DOHH2 (cell line): ENCODE measurements at regions not wholly inside any gene's neighbourhood (a gene's known extent, or its start where the extent isn't known, plus 50 kb on each side); places are given as distances from the start of the nearest gene placed in this dataset.

ENCODE experiments used
- H3F3A ChIP-seq: fragments of 200-600 bp; sonication (generic), shearing (Covaris generic); 2 replicates; pipeline ENCODE4 v1.6.0; 2016; ENCODE audit warnings: antibody characterized with exemption, mild to moderate bottlenecking; ENCODE audit not compliant: control insufficient read depth, insufficient read depth
- H3K27ac ChIP-seq: fragments of 200-600 bp; sonication (generic); 2 replicates; pipeline ENCODE4 v1.5.1; 2014; ENCODE audit warnings: low read depth, mild to moderate bottlenecking, low read length, moderate library complexity
- H3K27me3 ChIP-seq: fragments of 200-600 bp; sonication (generic); 2 replicates; pipeline ENCODE4 v1.6.1; 2014; ENCODE audit warnings: mild to moderate bottlenecking, low read length, mixed read lengths; ENCODE audit not compliant: control insufficient read depth
- H3K36me3 ChIP-seq: fragments of 200-600 bp; sonication (generic); 2 replicates; pipeline ENCODE4 v1.6.1; 2014; ENCODE audit warnings: mild to moderate bottlenecking, low read length, moderate library complexity, mixed read lengths; ENCODE audit not compliant: control insufficient read depth
- H3K4me1 ChIP-seq: fragments of 200-600 bp; sonication (generic); 2 replicates; pipeline ENCODE4 v1.6.1; 2014; ENCODE audit warnings: mild to moderate bottlenecking, low read length, mixed read lengths; ENCODE audit not compliant: control insufficient read depth
- H3K4me2 ChIP-seq: fragments of 200-600 bp; sonication (generic); 2 replicates; pipeline ENCODE4 v1.6.0; 2014; ENCODE audit warnings: mild to moderate bottlenecking, low read length, moderate library complexity
- H3K4me3 ChIP-seq: fragments of 200-600 bp; sonication (generic); 2 replicates; pipeline ENCODE4 v1.5.1; 2014; ENCODE audit warnings: mild to moderate bottlenecking, low read length, mixed read lengths
- H3K79me2 ChIP-seq: fragments of 200-600 bp; sonication (generic); 2 replicates; pipeline ENCODE4 v1.6.1; 2014; ENCODE audit warnings: mild to moderate bottlenecking, low read length, mixed read lengths; ENCODE audit not compliant: control insufficient read depth
- H3K9me2 ChIP-seq: fragments of 200-600 bp; sonication (generic); replicated peaks from 2 replicates; pipeline ENCODE4 v1.6.1; 2014; ENCODE audit warnings: mild to moderate bottlenecking, low read length, mixed read lengths; ENCODE audit not compliant: control insufficient read depth
- H3K9me3 ChIP-seq: fragments of 200-600 bp; sonication (generic); 2 replicates; pipeline ENCODE4 v1.6.1; 2014; ENCODE audit warnings: antibody characterized with exemption, low read length, mixed read lengths; ENCODE audit not compliant: control insufficient read depth, insufficient read depth
- H4K20me1 ChIP-seq: fragments of 200-600 bp; sonication (generic); 2 replicates; pipeline ENCODE4 v1.6.0; 2014; ENCODE audit warnings: low read depth, mild to moderate bottlenecking, antibody characterized with exemption, low read length, moderate library complexity; ENCODE audit not compliant: control insufficient read depth, insufficient read depth
- CTCF ChIP-seq: fragments of 200-600 bp; sonication (generic); IDR thresholded peaks from one replicate; pipeline ENCODE4 v1.5.1; 2014; ENCODE audit warnings: antibody characterized with exemption, mild to moderate bottlenecking, low read depth, low read length; ENCODE audit not compliant: poor library complexity, severe bottlenecking
- EZH2phosphoT487 ChIP-seq: fragments of 200-600 bp; sonication (generic); IDR thresholded peaks from 2 replicates; pipeline ENCODE4 v1.6.1; 2017; ENCODE audit warnings: borderline replicate concordance, mild to moderate bottlenecking, antibody characterized with exemption, low read length, moderate library complexity, mixed read lengths

GRCh38 chr18:43757273-43757672 lies 480.0 kb upstream of the SYT4 start:
- H3K79me2 ChIP-seq = no peaks in the 10 kb centered on the region
- no peaks in the 10 kb centered on the region for H3K36me3 ChIP-seq
- no peak for TF ChIP-seq CTCF
- no peak for TF ChIP-seq EZH2phosphoT487
- H3K4me2 ChIP-seq = no peak overlapping the region
- H3K9me3 ChIP-seq = no peaks in the 10 kb centered on the region
- H4K20me1 ChIP-seq = no peaks in the 10 kb centered on the region
- no peaks in the 10 kb centered on the region for H3K9me2 ChIP-seq
- H3K27me3 ChIP-seq = no peaks in the 10 kb centered on the region
- H3K4me3 ChIP-seq = no peak overlapping the region
- no peak overlapping the region for H3K27ac ChIP-seq
- H3F3A ChIP-seq = no peaks in the 10 kb centered on the region
- H3K4me1 ChIP-seq = no peaks in the 10 kb centered on the region

- Histone ChIP-seq H4K20me1 (no peaks in the 10 kb centered on the region), H3K36me3 (no peaks in the 10 kb centered on the region), H3K4me3 (no peak overlapping the region), H3K4me1 (no peaks in the 10 kb centered on the region), H3F3A (no peaks in the 10 kb centered on the region), H3K9me3 (no peaks in the 10 kb centered on the region), H3K4me2 (no peak overlapping the region), H3K27ac (no peak overlapping the region), H3K9me2 (no peaks in the 10 kb centered on the region), H3K27me3 (no peaks in the 10 kb centered on the region), H3K79me2 (no peaks in the 10 kb centered on the region)
- TF ChIP-seq EZH2phosphoT487 (no peak), CTCF (no peak)
These were observed 481.4 kb upstream of the SYT4 start for GRCh38 chr18:43758734-43759133.

GRCh38 chr18:43760010-43760409 lies 482.7 kb upstream of the SYT4 start:
- no peaks in the 10 kb centered on the region for H3K36me3 ChIP-seq
- no peak for TF ChIP-seq EZH2phosphoT487
- TF ChIP-seq CTCF = no peak
- no peaks in the 10 kb centered on the region for H3K27me3 ChIP-seq
- no peaks in the 10 kb centered on the region for H3K4me1 ChIP-seq
- no peaks in the 10 kb centered on the region for H3K9me2 ChIP-seq
- H3K9me3 ChIP-seq = no peaks in the 10 kb centered on the region
- no peak overlapping the region for H3K4me3 ChIP-seq
- H3K79me2 ChIP-seq = no peaks in the 10 kb centered on the region
- H3F3A ChIP-seq = no peaks in the 10 kb centered on the region
- no peak overlapping the region for H3K27ac ChIP-seq
- no peak overlapping the region for H3K4me2 ChIP-seq
- no peaks in the 10 kb centered on the region for H4K20me1 ChIP-seq

GRCh38 chr18:43772907-43773306 lies 495.6 kb upstream of the SYT4 start:
- H3F3A ChIP-seq = no peaks in the 10 kb centered on the region
- no peaks in the 10 kb centered on the region for H3K36me3 ChIP-seq
- H3K9me2 ChIP-seq = no peaks in the 10 kb centered on the region
- H3K9me3 ChIP-seq = no peaks in the 10 kb centered on the region
- no peaks in the 10 kb centered on the region for H4K20me1 ChIP-seq
- H3K27me3 ChIP-seq = no peaks in the 10 kb centered on the region
- no peaks in the 10 kb centered on the region for H3K79me2 ChIP-seq
- H3K4me3 ChIP-seq = no peak overlapping the region
- no peak overlapping the region for H3K27ac ChIP-seq
- TF ChIP-seq CTCF = no peak
- no peak for TF ChIP-seq EZH2phosphoT487
- no peak overlapping the region for H3K4me2 ChIP-seq
- no peaks in the 10 kb centered on the region for H3K4me1 ChIP-seq
